Nephron progenitor cell (in vitro differentiated cells): ENCODE measurements at regions not wholly inside any gene's neighbourhood (a gene's known extent, or its start where the extent isn't known, plus 50 kb on each side); places are given as distances from the start of the nearest gene placed in this dataset.

Source experiments
- DNase-seq: peaks from one replicate; pipeline ENCODE4 v3.0.0; 2021
- H3K27ac Mint-ChIP-seq: 2 replicates; pipeline ENCODE4 v1.8.0; 2021; ENCODE audit warnings: mild to moderate bottlenecking, moderate library complexity, mixed read lengths
- H3K27me3 Mint-ChIP-seq: 2 replicates; pipeline ENCODE4 v1.8.0; 2021; ENCODE audit warnings: mild to moderate bottlenecking, low read depth, mixed read lengths; ENCODE audit not compliant: poor library complexity
- H3K36me3 Mint-ChIP-seq: 2 replicates; pipeline ENCODE4 v1.8.0; 2021; ENCODE audit warnings: low read depth, mixed read lengths
- H3K4me1 Mint-ChIP-seq: 2 replicates; pipeline ENCODE4 v1.8.0; 2021; ENCODE audit warnings: mixed read lengths
- H3K4me3 Mint-ChIP-seq: 2 replicates; pipeline ENCODE4 v1.8.0; 2021; ENCODE audit warnings: mild to moderate bottlenecking, moderate library complexity, mixed read lengths
- H3K9me3 Mint-ChIP-seq: 2 replicates; pipeline ENCODE4 v1.8.0; 2021; ENCODE audit warnings: mild to moderate bottlenecking, moderate library complexity, mixed read lengths
- TF ChIP-seq, protein P1 (sequence below): fragments of 200-600 bp; sonication (generic); IDR thresholded peaks from 2 replicates; pipeline ENCODE4 v1.5.0; 2021; ENCODE audit warnings: antibody characterized with exemption

DNA sequence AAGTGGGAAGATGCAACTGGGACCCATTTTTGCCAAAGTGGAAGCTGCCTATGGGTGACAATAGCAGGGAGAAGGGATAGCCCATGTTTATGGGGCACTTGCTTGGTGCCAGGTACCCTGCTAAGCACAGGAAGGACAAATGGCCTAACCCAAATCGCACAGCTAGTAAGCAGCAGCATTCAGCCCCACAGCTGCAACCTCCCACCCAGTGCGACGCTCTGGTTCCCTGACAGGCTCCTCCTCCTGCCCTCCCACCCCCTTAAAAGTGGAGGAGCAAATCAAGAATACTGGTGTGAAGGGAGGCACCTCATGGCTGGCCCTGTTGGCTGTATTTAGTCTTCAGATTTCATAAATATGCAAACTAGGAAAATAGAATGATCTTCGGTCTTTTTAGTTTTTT is 76.2 kb downstream of the RIN2 start:
- no peak for DNase-seq
- H3K27ac Mint-ChIP-seq = no peak overlapping the region
- H3K36me3 Mint-ChIP-seq = peaks cover 35% of the 10 kb centered on the region
- TF ChIP-seq, protein P1, sequence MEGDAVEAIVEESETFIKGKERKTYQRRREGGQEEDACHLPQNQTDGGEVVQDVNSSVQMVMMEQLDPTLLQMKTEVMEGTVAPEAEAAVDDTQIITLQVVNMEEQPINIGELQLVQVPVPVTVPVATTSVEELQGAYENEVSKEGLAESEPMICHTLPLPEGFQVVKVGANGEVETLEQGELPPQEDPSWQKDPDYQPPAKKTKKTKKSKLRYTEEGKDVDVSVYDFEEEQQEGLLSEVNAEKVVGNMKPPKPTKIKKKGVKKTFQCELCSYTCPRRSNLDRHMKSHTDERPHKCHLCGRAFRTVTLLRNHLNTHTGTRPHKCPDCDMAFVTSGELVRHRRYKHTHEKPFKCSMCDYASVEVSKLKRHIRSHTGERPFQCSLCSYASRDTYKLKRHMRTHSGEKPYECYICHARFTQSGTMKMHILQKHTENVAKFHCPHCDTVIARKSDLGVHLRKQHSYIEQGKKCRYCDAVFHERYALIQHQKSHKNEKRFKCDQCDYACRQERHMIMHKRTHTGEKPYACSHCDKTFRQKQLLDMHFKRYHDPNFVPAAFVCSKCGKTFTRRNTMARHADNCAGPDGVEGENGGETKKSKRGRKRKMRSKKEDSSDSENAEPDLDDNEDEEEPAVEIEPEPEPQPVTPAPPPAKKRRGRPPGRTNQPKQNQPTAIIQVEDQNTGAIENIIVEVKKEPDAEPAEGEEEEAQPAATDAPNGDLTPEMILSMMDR = no peak
- peaks cover 17% of the 10 kb centered on the region for H3K4me1 Mint-ChIP-seq
- peaks cover 9% of the 10 kb centered on the region for H3K27me3 Mint-ChIP-seq
- no peaks in the 10 kb centered on the region for H3K9me3 Mint-ChIP-seq
- no peak overlapping the region for H3K4me3 Mint-ChIP-seq

DNA sequence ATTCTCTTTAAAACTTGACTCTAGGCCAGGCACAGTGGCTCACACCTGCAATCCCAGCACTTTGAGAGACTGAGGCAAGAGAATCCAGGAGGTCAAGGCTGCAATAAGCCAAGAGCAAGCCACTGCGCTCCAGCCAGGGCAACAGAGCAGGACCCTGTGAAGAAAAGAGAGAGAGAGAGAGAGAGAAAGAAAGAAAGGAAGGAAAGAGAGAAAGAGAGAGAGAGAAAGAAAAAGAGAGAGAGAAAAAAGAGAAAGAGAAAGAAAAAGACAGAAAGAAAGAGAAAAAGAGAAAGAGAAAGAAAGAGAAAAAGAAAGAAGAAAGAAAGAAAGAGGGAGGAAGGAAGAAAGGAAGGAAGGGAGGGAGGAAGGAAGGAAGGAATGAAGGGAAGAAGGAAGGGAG is 76.7 kb downstream of the RIN2 start:
- Mint-ChIP-seq H3K9me3 (no peaks in the 10 kb centered on the region), H3K27me3 (peaks cover 9% of the 10 kb centered on the region), H3K36me3 (peaks cover 36% of the 10 kb centered on the region), H3K27ac (peak overlapping the region; percentile 52), H3K4me1 (peaks cover 17% of the 10 kb centered on the region), H3K4me3 (no peak overlapping the region)
- TF ChIP-seq, protein P1 = no peak
- DNase-seq = no peak

DNA sequence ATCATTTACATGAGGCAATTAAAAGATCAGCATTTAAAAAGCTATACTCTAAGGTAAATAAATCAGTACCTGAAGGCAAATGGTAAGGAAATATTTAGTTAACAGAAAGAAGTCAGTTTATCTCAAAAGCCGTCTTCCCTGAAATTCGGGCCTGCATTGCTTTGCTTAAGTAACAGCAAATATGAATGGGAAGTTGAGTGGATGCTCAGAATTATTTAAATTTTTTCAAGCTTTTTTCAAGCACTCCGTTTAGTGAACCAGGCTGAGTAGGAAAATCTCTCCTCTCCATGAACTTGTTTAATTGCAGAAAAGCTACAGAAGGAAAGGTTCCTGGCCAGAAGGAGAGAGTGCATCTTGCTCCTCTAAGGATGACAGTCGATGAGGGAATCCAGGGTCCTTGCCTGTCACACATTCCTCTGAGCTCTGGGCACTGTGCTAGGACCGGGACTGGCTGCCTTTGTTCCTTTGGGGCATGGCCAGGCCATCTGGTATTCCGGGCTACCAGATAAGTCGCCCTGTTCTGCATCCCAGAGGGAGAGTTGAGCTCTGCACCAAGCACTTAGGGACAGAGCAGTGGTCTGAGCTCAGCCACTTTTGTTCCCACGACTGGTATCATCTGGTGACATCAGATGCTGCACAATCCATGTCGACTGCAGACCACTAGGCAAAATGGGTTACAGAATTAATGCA is 77.6 kb downstream of the RIN2 start:
- peaks cover 9% of the 10 kb centered on the region for H3K27me3 Mint-ChIP-seq
- TF ChIP-seq, protein P1 = no peak
- peaks cover 3% of the 10 kb centered on the region for H3K9me3 Mint-ChIP-seq
- peak overlapping the region; percentile 68 for H3K27ac Mint-ChIP-seq
- peaks cover 17% of the 10 kb centered on the region for H3K4me1 Mint-ChIP-seq
- DNase-seq = no peak
- peaks cover 36% of the 10 kb centered on the region for H3K36me3 Mint-ChIP-seq
- H3K4me3 Mint-ChIP-seq = no peak overlapping the region

DNA sequence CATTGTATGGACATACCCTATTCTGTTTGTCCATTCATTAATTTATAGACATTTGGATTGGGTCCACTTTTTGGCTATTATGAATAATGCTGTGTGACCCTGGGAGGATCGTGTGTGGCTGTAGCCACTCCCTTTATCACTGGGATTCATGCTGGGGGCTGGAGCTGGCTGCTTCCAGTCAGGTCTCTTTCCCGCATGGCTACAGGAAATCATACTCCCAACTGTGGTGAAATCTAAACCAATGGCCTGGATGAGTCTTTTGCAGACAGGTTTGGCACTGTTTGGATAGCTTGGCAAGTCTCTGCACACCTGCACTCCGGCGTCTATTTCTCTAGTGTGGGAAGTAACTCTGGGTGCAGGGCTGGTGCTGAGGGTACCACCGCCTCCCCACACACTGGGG is 80.4 kb downstream of the RIN2 start:
- no peak overlapping the region for H3K4me3 Mint-ChIP-seq
- H3K36me3 Mint-ChIP-seq = peaks cover 42% of the 10 kb centered on the region
- no peak for DNase-seq
- peaks cover 14% of the 10 kb centered on the region for H3K4me1 Mint-ChIP-seq
- peaks cover 29% of the 10 kb centered on the region for H3K9me3 Mint-ChIP-seq
- no peak overlapping the region for H3K27ac Mint-ChIP-seq
- H3K27me3 Mint-ChIP-seq = peaks cover 10% of the 10 kb centered on the region
- TF ChIP-seq, protein P1 = no peak

DNA sequence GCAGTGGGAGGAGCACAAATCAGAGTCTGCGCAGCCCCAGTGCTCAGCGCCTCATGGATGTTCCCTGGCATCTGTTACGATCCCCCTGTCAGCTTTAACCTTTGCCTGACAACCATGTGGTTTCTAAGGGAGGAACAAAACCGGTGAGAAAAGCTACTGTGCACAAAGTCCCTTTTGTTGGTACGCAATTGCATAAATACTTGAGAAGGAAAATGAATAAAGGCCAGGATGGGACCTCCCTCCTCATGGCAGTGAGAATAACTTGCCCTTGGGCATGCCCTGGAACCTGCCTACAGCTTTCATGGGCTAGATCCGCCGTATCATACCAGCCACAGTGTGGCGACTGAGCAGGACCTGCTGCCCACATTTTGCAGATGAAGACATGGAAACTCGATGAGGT is 81.0 kb downstream of the RIN2 start:
- H3K4me3 Mint-ChIP-seq = no peak overlapping the region
- H3K27me3 Mint-ChIP-seq = peaks cover 10% of the 10 kb centered on the region
- TF ChIP-seq, protein P1 = no peak
- H3K9me3 Mint-ChIP-seq = peaks cover 35% of the 10 kb centered on the region
- no peak overlapping the region for H3K27ac Mint-ChIP-seq
- H3K36me3 Mint-ChIP-seq = peaks cover 48% of the 10 kb centered on the region
- H3K4me1 Mint-ChIP-seq = peaks cover 8% of the 10 kb centered on the region
- no peak for DNase-seq

DNA sequence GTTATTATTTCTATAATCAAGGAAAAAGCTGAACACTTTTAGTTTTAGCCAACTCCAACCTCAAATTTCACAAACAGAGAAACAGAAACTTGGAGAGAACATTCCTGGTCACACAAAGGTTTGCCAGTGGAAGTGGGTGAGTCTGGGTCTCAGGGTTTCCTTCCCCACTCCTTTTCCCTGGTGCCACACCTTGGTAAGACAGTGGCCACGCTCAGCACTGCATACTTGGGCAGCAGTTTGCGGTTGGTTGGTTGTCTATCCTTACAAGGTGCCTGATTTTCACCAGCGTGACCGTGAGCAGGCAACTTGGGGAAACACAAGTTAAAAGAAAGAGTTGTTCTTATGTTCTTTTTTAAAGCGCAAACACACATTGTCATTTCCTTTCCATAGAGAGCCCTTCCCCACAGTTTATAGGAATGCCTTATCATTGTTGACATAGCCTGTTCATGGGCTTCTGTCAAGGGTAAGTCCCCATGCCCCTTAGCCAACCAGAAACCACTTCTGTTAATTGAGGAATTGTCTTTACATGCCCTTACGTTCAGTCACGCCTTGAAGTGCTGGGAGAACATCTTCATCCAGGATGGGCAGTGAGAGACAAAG is 82.2 kb downstream of the RIN2 start:
- H3K9me3 Mint-ChIP-seq = peaks cover 46% of the 10 kb centered on the region

More for the DNA sequence above, 82.2 kb downstream of the RIN2 start:
- Mint-ChIP-seq H3K36me3 (peaks cover 58% of the 10 kb centered on the region), H3K4me1 (no peaks in the 10 kb centered on the region), H3K27me3 (peaks cover 10% of the 10 kb centered on the region), H3K27ac (no peak overlapping the region), H3K4me3 (no peak overlapping the region)
- TF ChIP-seq, protein P1 = no peak
- no peak for DNase-seq
